A673 (cell line): ENCODE measurements at regions not wholly inside any gene's neighbourhood (a gene's known extent, or its start where the extent isn't known, plus 50 kb on each side); places are given as distances from the start of the nearest gene placed in this dataset.

Experiments
- BruUV-seq: library from RNA; stranded (reverse); fragments of 400-500 nt; replicated peaks from 2 replicates; lab custom pipeline; 2021; lab: Mats Ljungman, UMichigan
- CTCF ChIA-PET: fragments of 300-600 bp; sonication (Branson Sonifier 250); formaldehyde crosslinking; loops from one replicate; lab custom pipeline; 2022; ENCODE audit warnings: antibody characterized with exemption; lab: Charles Lee
- POLR2A ChIA-PET: fragments of 300-600 bp; sonication (Branson Sonifier 250); formaldehyde crosslinking; loops from one replicate; lab custom pipeline; 2022; ENCODE audit warnings: antibody characterized with exemption; ENCODE audit not compliant: low non-redundant PET; lab: Charles Lee
- DNase-seq: peaks from one replicate; pipeline ENCODE4 v3.0.0-alpha.2; 2015; ENCODE audit warnings: low spot score
- H3K27ac ChIP-seq: fragments of 200-600 bp; sonication (generic); 2 replicates; pipeline ENCODE4 v1.5.1; 2016; ENCODE audit warnings: mixed run types, low read depth, mild to moderate bottlenecking, mixed read lengths, antibody characterized with exemption, low read length; ENCODE audit not compliant: poor library complexity, severe bottlenecking
- H3K27me3 ChIP-seq: fragments of 200-600 bp; sonication (generic); replicated peaks from 2 replicates; pipeline ENCODE4 v1.6.1; 2017; ENCODE audit warnings: mixed run types, low read depth, mild to moderate bottlenecking, mixed read lengths, antibody characterized with exemption, low read length; ENCODE audit not compliant: insufficient read depth, poor library complexity
- H3K36me3 ChIP-seq: fragments of 200-600 bp; sonication (generic); 2 replicates; pipeline ENCODE4 v1.6.1; 2016; ENCODE audit warnings: mixed run types, mild to moderate bottlenecking, mixed read lengths, antibody characterized with exemption, low read length; ENCODE audit not compliant: insufficient read depth, poor library complexity, severe bottlenecking
- H3K4me1 ChIP-seq: fragments of 200-600 bp; sonication (generic); 2 replicates; pipeline ENCODE4 v1.6.1; 2017; ENCODE audit warnings: mixed run types, mild to moderate bottlenecking, mixed read lengths, antibody characterized with exemption, low read length; ENCODE audit not compliant: insufficient read depth, poor library complexity, severe bottlenecking
- H3K4me3 ChIP-seq: fragments of 200-600 bp; sonication (generic); 2 replicates; pipeline ENCODE4 v1.5.1; 2016; ENCODE audit warnings: low read depth, mixed run types, mild to moderate bottlenecking, mixed read lengths, low read length; ENCODE audit not compliant: poor library complexity, severe bottlenecking
- H3K9me3 ChIP-seq: fragments of 200-600 bp; sonication (generic); 2 replicates; pipeline ENCODE4 v1.6.1; 2016; ENCODE audit warnings: mixed run types, low read depth, mild to moderate bottlenecking, mixed read lengths, antibody characterized with exemption, low read length; ENCODE audit not compliant: poor library complexity, severe bottlenecking
- CTCF ChIP-seq: fragments of 300-800, 200-600 bp; sonication (generic); conservative IDR thresholded peaks from 2 replicates; pipeline ENCODE4 v1.5.1; 2017; ENCODE audit warnings: low read depth, mild to moderate bottlenecking, antibody characterized with exemption, low read length, moderate library complexity, mixed read lengths
- EZH2 ChIP-seq: fragments of 200-600 bp; sonication (generic); IDR thresholded peaks from 2 replicates; pipeline ENCODE4 v1.6.1; 2017; ENCODE audit warnings: borderline replicate concordance, low read depth, mild to moderate bottlenecking, mixed read lengths, antibody characterized with exemption, low read length; ENCODE audit not compliant: poor library complexity, severe bottlenecking
- intact Hi-C: fragments of 100-400 bp; cut with micrococcal nuclease; formaldehyde crosslinking; loops from one replicate; pipeline ENCODE4 v1.10.0; 2022; ENCODE audit not compliant: unreplicated experiment

- TF ChIP-seq CTCF: no peak
- no peaks in the 10 kb centered on the region for H3K9me3 ChIP-seq
- DNase-seq: no peak
- no peaks in the 10 kb centered on the region for H3K4me1 ChIP-seq
- POLR2A ChIA-PET: no interaction called here
- no peaks in the 10 kb centered on the region for H3K27me3 ChIP-seq
- H3K27ac ChIP-seq: no peak overlapping the region
- no peak overlapping the region for H3K4me3 ChIP-seq
- intact Hi-C loops: no loop called here
- no TSS peak for BruUV-seq
- H3K36me3 ChIP-seq: no peaks in the 10 kb centered on the region
- CTCF ChIA-PET: no interaction called here
These were observed 203.5 kb upstream of the PLXNC1 start for GRCh38 chr12:93944911-93945310.

GRCh38 chr12:93946542-93947150, 201.7 kb upstream of the PLXNC1 start:
- H3K4me1 ChIP-seq: no peaks in the 10 kb centered on the region
- BruUV-seq: no TSS peak
- H3K4me3 ChIP-seq: no peak overlapping the region
- H3K9me3 ChIP-seq: no peaks in the 10 kb centered on the region
- H3K27me3 ChIP-seq: no peaks in the 10 kb centered on the region
- no peak for TF ChIP-seq CTCF
- no peak for TF ChIP-seq EZH2
- intact Hi-C loops: no loop called here
- POLR2A ChIA-PET: no interaction called here
- peak; percentile 23 for DNase-seq
- CTCF ChIA-PET: no interaction called here
- H3K36me3 ChIP-seq: no peaks in the 10 kb centered on the region
- H3K27ac ChIP-seq: no peak overlapping the region

- Histone ChIP-seq H3K36me3 (no peaks in the 10 kb centered on the region), H3K4me3 (no peak overlapping the region), H3K27ac (no peak overlapping the region), H3K9me3 (no peaks in the 10 kb centered on the region), H3K4me1 (no peaks in the 10 kb centered on the region), H3K27me3 (no peaks in the 10 kb centered on the region)
- no peak for TF ChIP-seq EZH2
- no peak for TF ChIP-seq CTCF
- intact Hi-C loops: no loop called here
- no peak for DNase-seq
- ChIA-PET POLR2A (no interaction called here), CTCF (no interaction called here)
- no TSS peak for BruUV-seq
These were observed 200.9 kb upstream of the PLXNC1 start for GRCh38 chr12:93947486-93947885.
